Stimulated activated naive B cell treated with anti-CD40 and anti-IgM and Interleukin-4, amounts not matched to agents 10 μg/mL and 1 μg/mL and 100 μg/mL, for 72 hours (primary cell): ENCODE measurements at regions not wholly inside any gene's neighbourhood (a gene's known extent, or its start where the extent isn't known, plus 50 kb on each side); places are given as distances from the start of the nearest gene placed in this dataset.

ENCODE experiments used
- ATAC-seq, 2 donors: fragments of 150-1000 bp; cut with Tn5 transposase; replicated peaks; 2 replicates each; pipeline ENCODE4 v1.10.0; 2021; ENCODE audit warnings: moderate library complexity in 1 of 2
- DNase-seq: peaks from one replicate; pipeline ENCODE4 v3.0.0; 2021
- H3K27ac Mint-ChIP-seq: one replicate; pipeline ENCODE4 v1.8.0; 2022; ENCODE audit warnings: mild to moderate bottlenecking, mixed read lengths
- H3K27me3 Mint-ChIP-seq, 2 donors: one replicate each; pipeline ENCODE4 v1.8.0; 2022; ENCODE audit warnings: mixed read lengths in 2 of 2
- H3K36me3 Mint-ChIP-seq, 2 donors: one replicate each; pipeline ENCODE4 v1.8.0; 2022; ENCODE audit warnings: mixed read lengths in 2 of 2, mild to moderate bottlenecking in 1 of 2
- H3K4me1 Mint-ChIP-seq, 2 donors: one replicate each; pipeline ENCODE4 v1.8.0; 2022; ENCODE audit warnings: mixed read lengths in 2 of 2, mild to moderate bottlenecking in 1 of 2
- H3K4me3 Mint-ChIP-seq, 2 donors: one replicate each; pipeline ENCODE4 v1.8.0; 2022; ENCODE audit warnings: mild to moderate bottlenecking in 2 of 2, mixed read lengths in 2 of 2, moderate library complexity in 1 of 2
- H3K9me3 Mint-ChIP-seq, 2 donors: one replicate each; pipeline ENCODE4 v1.8.0; 2022; ENCODE audit warnings: mixed read lengths in 2 of 2, mild to moderate bottlenecking in 1 of 2

DNA sequence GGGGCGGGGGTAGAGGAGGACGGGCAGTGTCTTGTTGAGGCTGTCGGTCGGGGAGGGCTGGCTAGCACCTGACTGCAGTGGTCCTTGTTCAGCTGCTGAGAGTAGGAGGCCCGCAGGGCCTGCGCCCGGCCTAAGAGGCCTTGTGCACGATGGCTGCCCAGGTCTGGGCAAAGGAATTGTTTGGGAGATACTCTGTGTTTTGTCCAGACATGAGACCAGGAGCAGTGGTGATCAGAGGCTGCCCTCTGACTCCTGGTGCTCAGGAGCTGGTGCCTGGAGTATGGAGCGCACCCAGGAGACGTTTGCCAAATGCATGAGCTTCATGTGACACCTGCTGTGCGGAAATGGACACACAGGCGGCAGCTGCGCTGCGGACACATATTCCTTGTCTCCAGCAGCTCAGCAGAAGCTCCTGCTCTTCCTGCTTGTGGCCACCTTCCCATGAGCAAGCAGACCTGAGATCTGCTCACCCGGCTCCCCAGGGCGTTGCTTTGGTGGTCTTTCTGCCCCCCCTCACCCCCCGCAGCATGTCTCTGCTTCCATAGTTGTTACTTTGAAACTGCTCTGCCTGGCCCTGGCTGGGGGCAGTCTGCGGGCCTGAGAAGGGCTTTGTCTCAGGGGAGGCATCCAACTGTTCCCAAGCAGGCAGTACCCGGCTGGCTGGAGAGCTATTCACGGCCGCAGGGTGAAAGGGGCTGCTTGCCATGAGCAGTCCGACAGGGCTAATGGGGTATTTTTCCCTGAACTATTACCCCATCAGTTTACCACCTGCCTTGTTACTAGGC lies 163.9 kb downstream of the TEX29 start:
- no peak overlapping the region for H3K27ac Mint-ChIP-seq
- peaks cover 0 to 4% of the 10 kb centered on the region in 2 donors for H3K9me3 Mint-ChIP-seq
- DNase-seq: no peak
- ATAC-seq: no peak
- no peaks in the 10 kb centered on the region for H3K4me1 Mint-ChIP-seq
- H3K4me3 Mint-ChIP-seq: no peak overlapping the region
- H3K27me3 Mint-ChIP-seq: peaks cover 6 to 7% of the 10 kb centered on the region in 2 donors
- H3K36me3 Mint-ChIP-seq: peaks cover 0 to 2% of the 10 kb centered on the region in 2 donors

DNA sequence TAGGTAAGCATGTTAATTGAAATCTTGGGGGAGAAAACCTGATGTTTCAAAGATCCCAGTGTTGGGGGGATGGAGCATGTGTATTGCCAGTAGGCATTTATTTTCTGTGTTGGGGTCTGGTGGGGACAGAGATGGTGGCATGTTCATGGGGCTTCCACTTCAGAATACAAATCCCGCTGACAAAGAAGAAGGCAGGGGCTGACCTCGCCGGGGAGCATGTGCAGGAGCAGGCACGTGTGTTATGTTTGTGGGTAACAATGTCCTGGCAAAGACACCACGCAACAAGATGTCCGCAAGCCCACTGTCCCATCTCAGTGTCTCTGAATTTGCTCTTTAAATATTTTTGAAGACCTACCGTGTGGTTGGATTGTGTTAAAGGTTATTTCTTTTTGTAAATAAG lies 164.5 kb downstream of the TEX29 start:
- Mint-ChIP-seq H3K36me3 (peaks cover 0 to 2% of the 10 kb centered on the region in 2 donors), H3K27ac (no peak overlapping the region), H3K27me3 (peaks cover 4 to 6% of the 10 kb centered on the region in 2 donors), H3K4me1 (no peaks in the 10 kb centered on the region), H3K4me3 (no peak overlapping the region), H3K9me3 (peaks cover 0 to 4% of the 10 kb centered on the region in 2 donors)
- DNase-seq: no peak
- ATAC-seq: no peak

DNA sequence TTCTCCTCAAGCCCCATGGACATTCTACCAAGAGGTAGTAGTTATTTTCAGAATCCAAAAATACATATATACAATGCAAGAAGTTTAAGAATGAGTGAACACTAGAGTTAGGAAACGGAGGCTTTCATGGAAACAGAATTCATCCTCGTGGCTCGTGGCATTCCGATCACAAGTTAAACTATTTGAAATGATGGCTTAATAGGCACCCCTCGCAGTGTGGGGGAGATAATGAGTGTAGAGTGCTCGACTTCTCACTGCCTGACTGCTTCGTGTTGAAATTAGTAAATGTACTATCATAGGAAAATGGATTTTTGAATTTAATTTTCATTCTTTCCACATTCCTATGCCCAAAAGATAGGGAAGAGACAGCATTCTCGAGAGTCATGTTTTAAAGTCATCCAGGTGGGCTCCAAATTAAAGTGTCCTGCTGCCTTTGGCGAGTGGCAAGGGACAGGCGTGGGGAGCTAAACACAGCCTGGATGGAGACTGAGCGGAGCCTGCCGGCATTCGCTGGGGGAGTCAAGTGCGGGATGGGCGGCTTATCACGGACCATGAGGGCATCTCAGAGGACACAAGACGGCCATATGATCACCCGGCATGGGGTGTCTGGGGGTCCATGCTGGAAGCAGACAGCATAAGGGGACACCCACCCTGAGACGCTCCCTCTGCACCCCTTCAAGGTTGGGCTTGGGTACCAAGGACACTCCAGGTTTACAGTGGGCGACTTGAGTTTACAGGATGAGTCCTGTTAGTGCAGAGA lies 165.2 kb downstream of the TEX29 start:
- H3K9me3 Mint-ChIP-seq: peaks cover 0 to 4% of the 10 kb centered on the region in 2 donors
- H3K36me3 Mint-ChIP-seq: peaks cover 0 to 2% of the 10 kb centered on the region in 2 donors
- no peaks in the 10 kb centered on the region for H3K4me1 Mint-ChIP-seq
- ATAC-seq: no peak
- peaks cover 0 to 6% of the 10 kb centered on the region in 2 donors for H3K27me3 Mint-ChIP-seq
- no peak for DNase-seq
- H3K27ac Mint-ChIP-seq: no peak overlapping the region
- no peak overlapping the region for H3K4me3 Mint-ChIP-seq

DNA sequence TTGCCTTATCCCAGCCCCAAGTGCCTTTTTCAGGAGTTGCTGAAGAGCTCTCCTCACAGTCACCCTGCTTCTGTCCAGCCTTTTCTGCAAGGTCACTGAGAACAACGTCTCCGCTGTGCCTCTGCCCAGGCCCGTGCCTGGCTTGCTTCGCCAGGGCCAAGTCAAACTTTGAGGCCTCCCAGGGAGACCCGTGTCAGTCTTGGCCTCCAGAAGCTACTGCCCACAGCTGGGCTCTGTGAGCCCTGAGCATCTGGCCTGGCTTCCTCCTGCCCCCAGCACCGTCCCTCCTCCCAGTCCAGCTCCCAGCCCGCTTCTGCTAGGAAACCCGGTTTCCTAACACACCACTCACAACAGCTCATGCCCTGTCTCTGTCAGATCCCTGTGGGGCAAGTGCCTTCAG lies 165.9 kb downstream of the TEX29 start:
- no peaks in the 10 kb centered on the region for H3K4me1 Mint-ChIP-seq
- H3K9me3 Mint-ChIP-seq: peaks cover 0 to 4% of the 10 kb centered on the region in 2 donors
- peaks cover 0 to 2% of the 10 kb centered on the region in 2 donors for H3K36me3 Mint-ChIP-seq
- H3K27ac Mint-ChIP-seq: no peak overlapping the region
- no peak for DNase-seq
- H3K4me3 Mint-ChIP-seq: no peak overlapping the region
- H3K27me3 Mint-ChIP-seq: peaks cover 3 to 6% of the 10 kb centered on the region in 2 donors
- ATAC-seq: no peak

DNA sequence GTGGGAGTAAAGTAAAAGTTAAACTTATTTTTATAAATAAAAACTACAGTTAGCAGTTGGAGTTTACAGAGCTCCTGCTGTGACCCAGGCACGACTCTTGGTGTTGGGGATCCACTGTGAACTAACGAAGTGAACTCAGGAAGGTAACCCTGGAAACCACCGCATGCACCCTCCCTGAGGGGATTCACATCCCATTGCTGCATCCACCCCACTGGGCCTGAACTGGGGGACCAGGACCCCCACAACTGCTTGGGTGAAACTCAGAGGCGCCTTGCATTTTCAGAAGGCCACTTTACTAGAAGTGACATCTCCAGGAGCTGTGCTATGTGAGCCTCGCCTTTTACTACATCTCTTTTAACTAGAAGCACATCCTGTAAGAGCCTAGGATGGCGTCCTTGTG lies 166.4 kb downstream of the TEX29 start:
- Mint-ChIP-seq H3K4me1 (no peaks in the 10 kb centered on the region), H3K27ac (no peak overlapping the region), H3K4me3 (no peak overlapping the region), H3K36me3 (peaks cover 0 to 2% of the 10 kb centered on the region in 2 donors), H3K27me3 (peaks cover 3 to 6% of the 10 kb centered on the region in 2 donors), H3K9me3 (peaks cover 0 to 4% of the 10 kb centered on the region in 2 donors)
- ATAC-seq (no peak), DNase-seq (no peak)

DNA sequence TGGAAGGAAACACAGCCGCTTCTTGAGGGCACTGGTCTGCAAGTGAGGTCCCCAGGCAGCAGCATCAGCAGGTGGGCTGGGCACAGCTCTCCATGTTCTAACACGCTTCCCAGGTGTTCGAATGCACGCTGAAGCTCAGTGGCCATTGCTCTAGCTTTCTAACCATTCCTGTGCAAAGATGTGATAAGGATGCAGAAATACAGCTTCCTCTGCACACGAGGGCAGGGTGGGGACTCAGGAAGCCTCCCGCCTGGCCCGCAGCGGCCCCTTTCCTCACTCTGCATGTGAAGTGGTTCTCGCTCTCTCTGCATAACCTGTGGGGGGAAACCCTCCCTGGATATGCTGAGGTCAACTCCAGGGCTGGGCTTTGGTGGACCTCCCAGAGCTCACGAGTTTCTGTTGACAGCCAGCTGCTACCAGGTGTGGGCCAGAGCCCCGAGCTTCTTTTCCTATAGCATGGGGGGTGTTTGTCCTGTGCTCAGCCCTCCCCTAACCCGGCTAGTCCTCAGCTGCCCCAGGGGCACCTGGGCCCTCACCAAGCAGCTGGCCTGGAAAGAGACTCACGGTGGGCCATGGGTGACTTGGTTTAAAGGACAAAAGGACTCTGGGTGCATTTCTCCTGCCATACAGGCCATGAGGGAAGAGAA lies 168.2 kb downstream of the TEX29 start:
- DNase-seq: no peak
- Mint-ChIP-seq H3K4me3 (no peak overlapping the region), H3K27me3 (peaks cover 3 to 5% of the 10 kb centered on the region in 2 donors), H3K27ac (no peak overlapping the region), H3K36me3 (peaks cover 0 to 2% of the 10 kb centered on the region in 2 donors), H3K4me1 (no peaks in the 10 kb centered on the region), H3K9me3 (peaks cover 0 to 4% of the 10 kb centered on the region in 2 donors)
- ATAC-seq: no peak

DNA sequence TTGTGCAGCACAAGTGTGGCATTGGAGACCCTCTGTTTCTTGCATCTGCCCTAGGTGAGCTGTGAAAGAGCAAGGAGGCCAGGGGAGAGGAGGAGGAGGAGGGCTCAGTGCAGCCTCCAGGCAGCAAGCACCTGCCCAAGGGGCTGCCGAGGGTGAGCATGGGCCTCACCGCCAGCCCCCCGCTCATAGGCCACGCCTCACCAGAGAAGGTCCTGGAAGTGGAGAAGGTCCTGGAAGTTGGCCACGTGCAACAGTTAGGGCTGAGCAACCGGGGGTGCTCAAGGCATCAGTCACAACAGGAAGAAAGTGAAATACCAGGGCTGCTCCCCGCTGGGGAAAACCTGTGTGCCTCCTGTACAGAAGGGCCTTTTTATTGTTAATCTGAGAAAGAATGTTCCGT lies 168.9 kb downstream of the TEX29 start:
- H3K9me3 Mint-ChIP-seq: peaks cover 0 to 4% of the 10 kb centered on the region in 2 donors
- H3K27me3 Mint-ChIP-seq: peaks cover 0 to 3% of the 10 kb centered on the region in 2 donors
- peaks cover 0 to 2% of the 10 kb centered on the region in 2 donors for H3K36me3 Mint-ChIP-seq
- H3K4me1 Mint-ChIP-seq: no peaks in the 10 kb centered on the region
- ATAC-seq (no peak), DNase-seq (no peak)
- no peak overlapping the region for H3K4me3 Mint-ChIP-seq
- H3K27ac Mint-ChIP-seq: no peak overlapping the region

DNA sequence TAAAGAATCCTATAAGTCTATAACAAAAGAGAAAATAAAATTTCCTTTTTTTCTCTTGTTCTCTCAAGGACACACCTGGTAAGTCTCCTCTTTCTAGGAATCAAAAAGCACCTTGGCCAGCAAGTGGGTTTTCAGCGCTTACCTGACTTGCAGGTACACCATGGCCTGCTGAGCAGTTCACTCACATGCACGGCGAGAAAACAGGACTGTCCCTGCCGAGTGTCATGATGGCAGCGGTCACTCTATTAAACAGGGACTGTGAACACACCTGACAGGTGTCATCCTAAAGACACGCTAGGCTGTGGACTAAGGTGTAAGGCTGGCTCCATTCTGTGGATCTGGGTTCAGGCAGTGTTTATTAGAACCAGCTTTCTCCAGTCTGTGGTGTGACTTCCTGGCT lies 170.2 kb downstream of the TEX29 start:
- Mint-ChIP-seq H3K36me3 (peaks cover 0 to 2% of the 10 kb centered on the region in 2 donors), H3K4me3 (no peak overlapping the region), H3K9me3 (peaks cover under 1 to 6% of the 10 kb centered on the region in 2 donors), H3K4me1 (no peaks in the 10 kb centered on the region), H3K27ac (no peak overlapping the region), H3K27me3 (peaks cover 0 to 3% of the 10 kb centered on the region in 2 donors)
- DNase-seq (no peak), ATAC-seq (no peak)

DNA sequence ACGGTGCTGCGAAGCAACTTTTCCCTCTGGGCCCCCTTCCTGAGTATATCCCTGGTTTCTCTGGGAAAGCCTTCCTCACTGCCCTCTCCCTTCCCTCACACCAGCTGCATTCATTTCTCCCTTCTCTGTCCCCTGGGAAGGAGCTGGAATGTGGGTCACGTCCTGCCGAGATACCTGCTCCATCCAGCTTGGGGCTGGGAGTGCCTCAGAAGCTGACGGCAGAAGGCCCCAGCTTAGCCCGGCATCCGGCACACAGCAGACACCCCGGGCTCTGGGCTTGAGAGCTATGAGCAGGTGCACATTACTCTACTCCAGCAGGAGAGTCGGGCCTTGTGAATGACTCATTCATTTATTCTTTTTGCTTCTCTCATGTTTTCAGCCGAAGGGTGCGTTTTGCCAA lies 170.6 kb downstream of the TEX29 start:
- no peak for DNase-seq
- no peak for ATAC-seq
- Mint-ChIP-seq H3K27me3 (peaks cover 0 to 3% of the 10 kb centered on the region in 2 donors), H3K9me3 (peaks cover 3 to 8% of the 10 kb centered on the region in 2 donors), H3K4me3 (no peak overlapping the region), H3K27ac (no peak overlapping the region), H3K4me1 (no peaks in the 10 kb centered on the region), H3K36me3 (peaks cover 0 to 2% of the 10 kb centered on the region in 2 donors)

DNA sequence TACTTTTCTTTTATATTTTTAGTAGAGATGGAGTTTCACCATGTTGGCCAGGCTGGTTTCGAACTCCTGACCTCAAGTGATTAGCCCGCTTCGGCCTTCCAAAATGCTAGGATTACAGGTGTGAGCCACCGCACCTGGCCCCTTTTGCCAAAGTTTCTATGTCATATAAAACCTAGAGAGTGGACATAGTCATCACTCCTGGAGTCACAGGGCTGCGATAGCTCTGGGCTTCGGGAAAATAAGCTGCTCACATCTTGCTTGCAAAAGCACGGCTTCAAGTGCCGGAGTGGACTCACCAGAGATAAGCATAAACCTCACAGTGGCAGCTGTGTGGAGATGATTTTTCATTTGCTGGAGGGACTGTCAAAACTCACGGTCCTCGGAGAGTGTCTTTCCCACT lies 171.2 kb downstream of the TEX29 start:
- no peak overlapping the region for H3K4me3 Mint-ChIP-seq
- ATAC-seq (no peak), DNase-seq (no peak)
- no peaks in the 10 kb centered on the region for H3K36me3 Mint-ChIP-seq
- peaks cover 0 to 3% of the 10 kb centered on the region in 2 donors for H3K27me3 Mint-ChIP-seq
- H3K27ac Mint-ChIP-seq: no peak overlapping the region
- H3K9me3 Mint-ChIP-seq: peaks cover 3 to 4% of the 10 kb centered on the region in 2 donors
- no peaks in the 10 kb centered on the region for H3K4me1 Mint-ChIP-seq

DNA sequence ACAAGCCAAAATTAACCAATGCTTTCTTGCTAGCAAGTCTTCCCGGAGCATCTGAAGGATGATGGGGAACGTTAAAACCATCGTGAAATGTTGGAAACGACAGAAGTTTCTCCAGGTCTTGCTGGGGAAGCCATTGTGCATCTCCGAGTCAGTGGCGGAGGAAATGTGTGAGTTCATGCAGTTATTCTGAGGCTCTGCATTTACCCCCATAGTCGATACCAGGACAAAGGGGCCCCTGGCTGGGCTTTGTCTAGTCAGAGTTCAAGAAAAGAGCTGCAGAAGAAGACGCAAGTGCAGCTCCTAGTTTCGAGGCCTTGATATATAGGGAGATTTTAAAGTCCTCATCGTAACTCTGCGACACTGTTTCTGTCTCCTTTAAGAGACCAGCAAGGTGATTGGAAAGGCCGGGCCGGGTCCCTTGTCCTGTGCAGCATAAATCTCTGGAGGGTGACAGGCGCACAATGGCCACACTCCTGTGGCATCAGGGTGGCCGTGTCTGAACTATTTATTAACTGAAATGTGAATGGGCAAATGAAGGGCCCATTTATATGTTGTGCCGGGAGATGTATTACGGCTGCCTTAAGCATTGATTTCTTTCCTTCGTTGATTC lies 172.0 kb downstream of the TEX29 start:
- peaks cover 3 to 4% of the 10 kb centered on the region in 2 donors for H3K9me3 Mint-ChIP-seq
- peaks cover 0 to 3% of the 10 kb centered on the region in 2 donors for H3K27me3 Mint-ChIP-seq
- no peak overlapping the region for H3K4me3 Mint-ChIP-seq
- no peak for ATAC-seq
- H3K36me3 Mint-ChIP-seq: no peaks in the 10 kb centered on the region
- DNase-seq: no peak
- H3K27ac Mint-ChIP-seq: no peak overlapping the region
- no peaks in the 10 kb centered on the region for H3K4me1 Mint-ChIP-seq

DNA sequence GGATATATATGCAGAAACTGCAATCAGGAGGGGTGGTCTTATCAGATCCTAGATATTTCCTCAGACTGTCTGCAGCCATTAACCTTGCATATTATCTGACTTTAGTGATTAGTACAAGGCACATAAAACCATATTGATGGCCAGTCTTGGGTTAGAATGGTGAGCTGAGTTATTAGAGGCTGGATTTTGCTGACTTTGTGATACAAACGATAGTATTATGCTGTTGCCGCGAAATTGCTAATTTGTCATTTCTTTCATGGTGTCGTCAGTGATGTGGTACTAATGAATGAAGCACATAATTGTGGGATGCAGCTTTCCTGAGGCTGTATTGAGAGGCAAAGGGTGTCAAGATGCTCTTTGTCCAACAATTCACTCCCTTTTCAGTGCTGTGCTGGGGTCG lies 172.5 kb downstream of the TEX29 start:
- H3K9me3 Mint-ChIP-seq: peaks cover 3 to 4% of the 10 kb centered on the region in 2 donors
- H3K4me3 Mint-ChIP-seq: no peak overlapping the region
- H3K27ac Mint-ChIP-seq: no peak overlapping the region
- peaks cover 0 to 3% of the 10 kb centered on the region in 2 donors for H3K27me3 Mint-ChIP-seq
- ATAC-seq: no peak
- no peak for DNase-seq
- H3K36me3 Mint-ChIP-seq: no peaks in the 10 kb centered on the region
- no peaks in the 10 kb centered on the region for H3K4me1 Mint-ChIP-seq

DNA sequence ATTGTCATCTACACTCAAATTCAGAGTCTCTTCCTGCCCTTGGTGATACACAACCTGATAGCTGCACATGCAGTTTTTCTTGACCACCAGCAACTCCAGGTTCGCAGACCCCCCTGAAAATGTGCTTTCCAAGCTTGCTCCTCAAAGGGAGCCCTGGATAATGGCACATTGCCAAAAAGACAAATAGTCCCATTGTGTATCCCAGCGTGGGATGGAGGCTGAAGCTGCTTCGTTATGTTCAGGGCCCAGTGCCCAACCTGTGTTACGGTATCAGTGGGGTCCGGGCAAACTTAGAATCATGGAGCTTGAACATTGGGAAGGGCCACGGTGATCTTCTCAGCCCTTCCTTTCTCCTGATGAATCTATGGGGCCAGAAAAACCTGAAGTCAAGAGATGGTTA lies 173.0 kb downstream of the TEX29 start:
- Mint-ChIP-seq H3K27ac (no peak overlapping the region), H3K27me3 (peaks cover 0 to 3% of the 10 kb centered on the region in 2 donors), H3K36me3 (no peaks in the 10 kb centered on the region), H3K4me3 (no peak overlapping the region), H3K9me3 (peaks cover 3 to 4% of the 10 kb centered on the region in 2 donors), H3K4me1 (no peaks in the 10 kb centered on the region)
- no peak for ATAC-seq
- DNase-seq: no peak

DNA sequence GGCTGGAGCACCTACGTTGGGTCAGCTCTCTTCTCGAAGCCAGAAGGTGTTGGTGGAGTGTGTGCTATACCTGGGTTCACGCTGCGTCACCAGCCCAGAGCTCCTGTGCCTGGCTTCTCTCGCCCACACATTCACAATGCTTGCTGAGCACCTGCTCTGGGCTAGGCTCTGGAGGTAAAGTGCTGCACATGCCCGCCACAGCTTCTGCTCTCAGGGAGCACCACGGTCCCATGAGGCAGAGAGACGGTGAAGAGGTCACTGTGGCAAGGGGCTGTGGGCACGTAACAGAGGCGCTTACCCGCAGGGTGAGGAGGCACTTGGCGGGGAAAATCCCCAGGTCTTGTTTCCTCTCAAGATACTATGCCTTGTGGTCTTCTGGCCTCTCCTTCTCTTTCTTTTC lies 174.2 kb downstream of the TEX29 start:
- DNase-seq (no peak), ATAC-seq (no peak)
- H3K36me3 Mint-ChIP-seq: no peaks in the 10 kb centered on the region
- peaks cover 3 to 4% of the 10 kb centered on the region in 2 donors for H3K9me3 Mint-ChIP-seq
- no peaks in the 10 kb centered on the region for H3K4me1 Mint-ChIP-seq
- H3K4me3 Mint-ChIP-seq: no peak overlapping the region
- no peak overlapping the region for H3K27ac Mint-ChIP-seq
- H3K27me3 Mint-ChIP-seq: peaks cover 0 to 3% of the 10 kb centered on the region in 2 donors
